ENCODE measurements at regions not wholly inside any gene's neighbourhood (a gene's known extent, or its start where the extent isn't known, plus 50 kb on each side); places are given as distances from the start of the nearest gene placed in this dataset.
"Not testable (repeated sequence)": the region's sequence is repeated elsewhere in the genome, so short reads cannot be mapped to it uniquely, and the experiment has no call there.

- not testable (repeated sequence) for DNase-seq
Observed at GRCh38 chr2:158866082-158866481, 71.0 kb downstream of the DAPL1 start.

GRCh38 chr2:158867531-158868191 lies 72.5 kb downstream of the DAPL1 start:
- DNase-seq: not testable (repeated sequence)

GRCh38 chr2:158868386-158868785 lies 73.3 kb downstream of the DAPL1 start:
- not testable (repeated sequence) for DNase-seq

GRCh38 chr2:158869122-158869521 lies 74.0 kb downstream of the DAPL1 start:
- not testable (repeated sequence) for DNase-seq

GRCh38 chr2:158869609-158870008 lies 74.5 kb downstream of the DAPL1 start:
- not testable (repeated sequence) for DNase-seq

- DNase-seq: no peak
Observed at GRCh38 chr2:158878003-158878402, 82.9 kb downstream of the DAPL1 start.

GRCh38 chr2:158879229-158879903 lies 84.2 kb downstream of the DAPL1 start:
- DNase-seq: no peak

DNA sequence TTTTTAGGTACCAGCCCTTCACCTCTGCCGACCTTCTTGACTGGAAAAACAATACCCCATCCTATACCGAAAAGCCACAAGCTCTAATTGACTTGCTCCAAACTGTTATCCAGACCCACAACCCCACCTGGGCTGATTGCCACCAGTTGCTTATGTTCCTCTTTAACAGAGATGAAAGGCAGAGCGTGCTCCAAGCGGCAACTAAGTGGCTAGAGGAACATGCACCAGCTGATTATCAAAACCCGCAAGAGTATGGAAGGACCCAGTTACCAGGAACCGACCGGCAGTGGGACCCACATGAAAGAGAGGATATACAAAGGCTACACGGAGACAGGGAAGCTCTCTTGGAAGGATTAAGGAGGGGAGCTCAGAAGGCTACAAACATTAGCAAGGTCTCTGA lies 86.1 kb upstream of the TANC1 start:
- no peak for DNase-seq

DNA sequence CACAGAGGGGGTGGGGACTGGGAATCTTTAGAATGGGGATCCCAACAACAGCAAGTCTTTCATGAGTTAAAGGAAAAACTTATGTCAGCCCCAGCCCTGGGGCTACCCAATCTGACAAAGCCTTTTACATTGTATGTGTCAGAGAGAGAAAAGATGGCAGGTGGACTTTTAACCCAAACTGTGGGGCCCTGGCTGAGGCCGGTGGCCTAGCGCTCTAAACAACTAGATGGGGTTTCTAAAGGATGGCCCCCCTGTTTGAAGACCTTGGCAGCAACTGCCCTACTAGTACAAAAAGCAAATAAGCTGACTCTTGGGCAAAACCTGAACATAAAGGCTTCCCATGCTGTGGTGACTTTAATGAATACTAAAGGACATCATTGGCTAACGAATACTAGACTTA lies 83.9 kb upstream of the TANC1 start:
- not testable (repeated sequence) for DNase-seq

DNA sequence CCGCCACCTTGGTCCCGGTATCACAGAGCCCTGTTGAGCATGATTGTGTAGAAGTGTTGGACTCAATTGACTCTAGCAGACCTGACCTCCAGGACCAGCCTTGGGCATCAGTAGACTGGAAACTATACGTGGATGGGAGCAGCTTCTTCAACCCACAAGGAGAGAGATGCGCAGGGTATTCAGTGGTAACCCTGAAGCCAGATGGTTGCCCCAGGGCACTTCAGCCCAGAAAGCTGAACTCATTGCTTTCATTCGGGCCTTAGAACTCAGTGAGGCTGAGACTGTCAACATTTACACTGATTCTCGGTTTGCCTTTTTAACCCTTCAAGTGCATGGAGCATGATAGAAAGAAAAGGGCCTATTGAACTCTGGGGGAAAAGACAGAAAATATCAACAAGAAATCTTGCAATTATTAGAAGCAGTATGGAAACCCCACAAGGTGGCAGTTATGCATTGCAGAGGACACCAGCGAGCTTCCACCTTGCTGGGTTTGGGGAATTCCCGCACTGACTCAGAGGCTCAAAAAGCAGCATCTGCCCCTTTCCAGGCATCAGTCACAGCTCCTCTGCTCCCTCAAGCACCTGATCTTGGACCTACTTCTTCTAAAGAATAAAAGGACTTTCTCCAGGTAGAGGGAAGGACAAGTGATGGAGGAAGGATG lies 83.3 kb upstream of the TANC1 start:
- peak; percentile 50 to 55 for DNase-seq

DNA sequence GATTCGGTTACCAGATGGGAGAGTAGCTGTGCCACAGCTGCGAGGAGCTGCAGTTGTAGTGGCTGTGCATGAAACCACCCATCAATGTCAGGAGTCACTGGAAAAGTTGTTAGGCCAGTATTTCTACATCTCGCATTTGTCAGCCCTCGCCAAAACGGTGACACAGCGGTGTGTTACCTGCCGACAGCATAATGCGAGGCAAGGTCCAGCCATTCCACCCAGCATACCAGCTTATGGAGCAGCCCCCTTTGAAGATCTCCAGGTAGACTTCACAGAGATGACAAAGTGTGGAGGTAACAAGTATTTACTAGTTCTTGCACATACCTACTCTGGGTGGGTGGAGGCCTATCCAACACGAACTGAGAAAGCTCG lies 82.8 kb upstream of the TANC1 start:
- not testable (repeated sequence) for DNase-seq

- no peak for DNase-seq
Observed at GRCh38 chr2:158889135-158889853, 79.1 kb upstream of the TANC1 start.

DNA sequence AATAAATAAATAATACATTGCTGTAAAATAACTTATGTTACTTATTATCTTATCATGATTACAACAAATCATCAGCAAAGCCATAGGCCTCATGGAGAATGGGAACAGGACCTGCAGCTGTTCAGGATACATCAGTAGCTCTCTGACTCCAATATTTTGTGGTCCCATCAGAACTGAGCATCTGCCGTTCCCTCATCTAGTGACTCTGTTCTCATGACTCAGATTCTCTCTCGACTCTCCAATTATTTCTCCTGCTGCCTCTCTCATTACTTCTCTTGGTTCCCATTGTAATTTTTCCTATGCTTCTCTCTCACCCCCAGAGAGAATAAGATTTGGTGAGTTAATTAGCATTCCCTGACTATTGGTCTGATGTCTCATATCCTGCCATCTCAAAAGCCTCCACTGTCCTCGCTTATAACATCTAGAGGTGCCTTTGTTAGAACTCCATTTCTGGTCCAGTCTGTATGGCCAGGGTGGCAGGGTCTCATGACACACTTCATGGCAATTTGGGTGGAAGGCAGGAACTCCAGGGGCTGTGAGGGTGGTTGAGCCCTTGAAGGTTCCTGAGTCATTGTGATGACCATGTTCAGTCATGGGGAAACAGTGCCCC lies 78.0 kb upstream of the TANC1 start:
- no peak for DNase-seq

DNA sequence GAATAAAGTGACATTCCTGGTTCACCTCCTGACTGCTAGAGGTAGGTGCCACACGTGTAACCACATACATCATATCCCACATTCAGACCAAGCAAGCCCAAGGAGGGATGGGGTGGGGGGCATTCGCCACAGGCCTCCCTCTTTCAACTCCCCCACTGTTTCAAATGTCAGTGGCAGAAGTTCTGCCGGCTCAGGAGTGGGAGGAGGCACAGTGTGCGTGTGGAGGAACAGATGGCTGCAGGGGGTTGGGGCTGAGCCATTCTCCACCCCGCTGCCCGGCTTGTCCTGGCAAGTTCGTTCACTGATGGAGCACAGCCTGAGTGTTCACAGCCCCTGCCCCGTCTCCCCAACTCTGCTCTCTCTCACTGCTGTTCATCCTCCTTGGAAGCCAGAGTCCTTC lies 75.4 kb upstream of the TANC1 start:
- DNase-seq: no peak

GRCh38 chr2:158893474-158893873 lies 75.0 kb upstream of the TANC1 start:
- no peak for DNase-seq

DNA sequence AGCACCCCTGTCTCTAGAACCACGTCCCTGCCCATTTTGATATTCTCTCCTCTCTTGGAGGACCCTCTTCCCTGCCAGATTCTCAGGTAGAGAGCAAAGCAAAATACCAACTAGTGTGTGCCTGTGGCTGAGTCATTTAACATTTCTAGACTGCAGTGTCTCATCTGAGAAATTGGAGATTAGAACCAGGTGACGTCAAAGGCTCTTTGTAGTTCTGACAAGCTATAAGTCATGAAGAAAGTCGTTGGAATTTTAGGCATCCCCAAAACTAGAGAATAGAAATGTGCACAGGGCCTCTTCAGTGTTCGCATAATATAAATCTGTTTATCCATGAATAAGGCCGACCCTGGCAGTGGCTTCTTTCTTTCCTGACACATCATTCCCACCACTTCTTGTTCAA lies 74.4 kb upstream of the TANC1 start:
- DNase-seq: no peak

DNA sequence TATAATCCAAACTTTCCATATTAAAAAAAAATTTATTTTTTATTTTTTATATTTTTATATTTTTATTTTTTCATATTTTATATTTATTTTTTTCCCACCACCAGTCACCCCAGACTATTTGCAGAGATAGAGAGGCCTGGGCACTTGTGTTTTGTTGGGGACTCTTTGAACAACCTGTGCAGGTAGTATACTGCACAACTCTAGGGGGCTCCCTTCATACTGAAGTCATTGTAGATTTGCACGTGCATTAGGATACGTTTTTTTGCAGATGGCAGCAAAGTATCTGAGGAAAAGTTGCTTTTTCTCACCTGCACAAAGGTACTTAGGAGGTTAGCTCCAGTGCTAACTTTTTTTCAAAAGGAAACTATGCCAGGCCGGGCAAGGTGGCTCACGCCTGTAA lies 73.9 kb upstream of the TANC1 start:
- DNase-seq: no peak

DNA sequence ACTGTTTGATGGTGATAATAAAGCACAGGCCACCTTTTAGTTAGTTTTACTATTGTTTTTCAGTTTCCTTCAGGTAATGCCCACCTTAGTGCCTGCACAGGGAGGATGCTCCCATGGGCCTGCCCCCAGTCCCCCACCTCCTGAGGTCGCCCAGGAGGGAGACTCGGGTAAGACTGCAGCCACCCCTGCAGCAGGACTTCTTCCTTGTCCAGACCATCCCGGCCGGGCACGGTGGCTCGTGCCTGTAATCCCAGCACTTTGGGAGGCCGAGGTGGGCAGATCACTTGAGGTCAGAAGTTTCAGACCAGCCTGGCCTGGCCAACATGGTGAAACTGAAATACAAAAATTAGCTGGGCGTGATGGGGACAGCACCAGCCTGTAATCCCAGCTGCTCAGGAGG lies 68.1 kb upstream of the TANC1 start:
- DNase-seq: no peak

DNA sequence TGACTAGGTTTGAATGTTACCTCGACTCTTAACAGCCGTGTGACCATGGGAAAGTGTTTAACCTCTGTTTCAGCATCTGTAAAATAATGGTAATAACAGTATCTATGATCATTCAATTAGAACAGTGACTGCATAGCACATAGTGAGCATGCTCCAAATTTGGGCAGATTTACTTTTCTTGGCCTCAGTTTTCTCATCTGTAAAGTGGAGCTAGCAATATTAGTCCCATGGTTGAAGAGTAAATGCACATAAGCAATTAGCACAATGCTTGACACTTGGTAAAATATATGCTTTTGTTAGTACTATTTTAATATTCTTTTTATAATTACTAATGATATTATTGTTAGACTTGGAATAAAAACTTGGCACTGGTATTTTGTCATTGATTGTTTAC lies 66.4 kb upstream of the TANC1 start:
- DNase-seq: no peak

DNA sequence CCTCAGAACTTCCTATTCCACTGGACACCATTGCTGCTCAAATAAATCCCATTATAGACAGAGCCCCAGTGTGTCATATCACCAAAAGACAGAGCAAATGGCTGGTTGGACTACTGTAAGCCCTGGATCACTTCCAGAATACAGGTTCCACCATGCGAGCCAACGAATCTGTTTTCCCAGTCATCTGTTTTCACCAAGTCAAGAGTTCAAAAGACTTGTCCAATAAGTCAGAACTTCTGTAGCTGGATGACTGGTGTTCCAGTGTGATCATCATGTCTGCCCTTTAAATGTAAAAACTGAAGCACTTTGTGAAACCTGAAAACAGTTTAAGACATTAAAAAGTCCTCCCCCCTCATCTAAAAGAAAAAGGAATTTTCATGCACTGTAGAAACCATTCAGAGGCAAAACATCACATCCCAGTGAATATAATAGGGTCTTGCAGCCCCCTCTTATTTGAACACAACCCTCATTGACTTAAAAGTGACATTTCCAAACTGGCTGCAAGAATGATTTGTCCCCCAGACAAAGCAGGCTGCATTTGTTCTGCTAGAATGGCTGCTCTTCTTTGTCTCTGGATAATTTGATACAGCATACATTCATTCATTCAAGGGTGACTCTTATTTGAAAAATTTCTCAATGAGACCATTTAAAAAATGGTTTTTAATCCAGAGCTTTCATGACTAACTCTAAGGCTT lies 64.6 kb upstream of the TANC1 start:
- DNase-seq: no peak

DNA sequence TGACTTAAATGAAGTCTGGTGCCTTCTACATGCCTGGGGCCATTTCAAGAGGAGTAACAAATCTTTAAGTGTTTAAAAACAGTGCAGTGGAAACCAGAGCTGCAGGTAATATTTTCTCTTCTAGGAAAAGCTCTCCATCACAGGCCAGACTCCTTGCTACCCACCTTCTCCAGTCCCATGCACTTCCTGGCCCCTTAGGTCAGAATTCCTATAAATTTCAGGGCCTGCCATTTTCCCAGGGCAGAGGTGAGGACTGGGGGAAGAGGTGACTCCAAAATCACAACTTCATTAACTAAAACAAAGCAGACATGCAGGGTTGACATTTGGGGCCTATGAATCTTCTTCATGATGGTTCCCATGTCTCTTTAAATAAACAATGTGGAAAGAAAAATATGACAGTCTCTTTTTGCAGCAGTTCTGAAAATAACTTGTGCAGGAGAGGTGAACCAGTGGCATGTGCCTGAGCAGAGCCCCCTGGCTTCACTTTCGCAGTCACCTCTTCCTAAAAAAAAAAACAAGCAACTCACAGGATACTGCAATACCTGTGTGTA lies 63.7 kb upstream of the TANC1 start:
- no peak for DNase-seq

DNA sequence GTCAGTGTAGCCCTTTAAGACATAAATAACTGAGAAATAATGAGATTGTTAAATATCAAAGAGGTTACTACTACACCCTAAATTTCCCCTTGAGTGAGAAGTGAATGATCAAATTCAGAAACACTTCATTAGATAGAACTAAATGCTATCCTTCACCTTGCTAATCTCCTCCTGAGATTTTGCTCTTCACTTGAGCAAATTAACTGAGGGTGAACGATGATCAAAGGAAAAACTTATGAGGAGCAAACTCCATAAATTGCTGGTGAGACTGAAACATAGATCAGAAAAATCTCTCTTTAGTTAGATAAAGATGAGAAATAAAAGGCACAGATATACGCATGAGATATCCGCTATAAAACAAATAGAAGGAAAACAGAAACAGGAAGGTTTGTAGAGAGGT lies 63.1 kb upstream of the TANC1 start:
- DNase-seq: no peak
